ENCODE measurements at regions not wholly inside any gene's neighbourhood (a gene's known extent, or its start where the extent isn't known, plus 50 kb on each side); places are given as distances from the start of the nearest gene placed in this dataset.
"Not testable (repeated sequence)": the region's sequence is repeated elsewhere in the genome, so short reads cannot be mapped to it uniquely, and the experiment has no call there.

- no peak for DNase-seq (ENCODE audit: low read depth in 2 of 2)
- H3K4me3 ChIP-seq (replicated peaks in 1 of 2; ENCODE audit: low read depth in 2 of 2, low read length in 2 of 2): no peak overlapping the region
- no peak for TF ChIP-seq CTCF (IDR thresholded peaks at IDR 0.05; ENCODE audit: low read depth, low read length)
Observed at GRCh38 chr14:30387871-30388270, 171.1 kb upstream of the G2E3 start.

- peak in 1 of 2 donors; percentile 20 for DNase-seq (ENCODE audit: low read depth in 2 of 2)
- no peak for TF ChIP-seq CTCF (IDR thresholded peaks at IDR 0.05; ENCODE audit: low read depth, low read length)
- no peak overlapping the region for H3K4me3 ChIP-seq (replicated peaks in 1 of 2; ENCODE audit: low read depth in 2 of 2, low read length in 2 of 2)
Observed at GRCh38 chr14:30389134-30389876, 169.7 kb upstream of the G2E3 start.

GRCh38 chr14:30389877-30390385 is 169.0 kb upstream of the G2E3 start:
- H3K4me3 ChIP-seq (replicated peaks in 1 of 2; ENCODE audit: low read depth in 2 of 2, low read length in 2 of 2): no peak overlapping the region
- no peak for DNase-seq (ENCODE audit: low read depth in 2 of 2)
- no peak for TF ChIP-seq CTCF (IDR thresholded peaks at IDR 0.05; ENCODE audit: low read depth, low read length)

GRCh38 chr14:30395065-30395464 is 163.9 kb upstream of the G2E3 start:
- no peak for TF ChIP-seq CTCF (IDR thresholded peaks at IDR 0.05; ENCODE audit: low read depth, low read length)
- H3K4me3 ChIP-seq (replicated peaks in 1 of 2; ENCODE audit: low read depth in 2 of 2, low read length in 2 of 2): no peak overlapping the region
- no peak for DNase-seq (ENCODE audit: low read depth in 2 of 2)

- H3K4me3 ChIP-seq (replicated peaks in 1 of 2; ENCODE audit: low read depth in 2 of 2, low read length in 2 of 2): no peak overlapping the region
- DNase-seq (ENCODE audit: low read depth in 2 of 2): no peak
- no peak for TF ChIP-seq CTCF (IDR thresholded peaks at IDR 0.05; ENCODE audit: low read depth, low read length)
Observed at GRCh38 chr14:30402846-30403245, 156.1 kb upstream of the G2E3 start.

GRCh38 chr14:30403791-30404190 is 155.2 kb upstream of the G2E3 start:
- TF ChIP-seq CTCF (IDR thresholded peaks at IDR 0.05; ENCODE audit: low read depth, low read length): no peak
- no peak for DNase-seq (ENCODE audit: low read depth in 2 of 2)
- H3K4me3 ChIP-seq (replicated peaks in 1 of 2; ENCODE audit: low read depth in 2 of 2, low read length in 2 of 2): no peak overlapping the region

- not testable (repeated sequence) for DNase-seq (ENCODE audit: low read depth in 2 of 2); H3K4me3 ChIP-seq (replicated peaks in 1 of 2; ENCODE audit: low read depth in 2 of 2, low read length in 2 of 2)
Observed at GRCh38 chr14:30409508-30410015, 149.4 kb upstream of the G2E3 start.

Data from cardiac fibroblast (primary cell).